ENCODE measurements at regions not wholly inside any gene's neighbourhood (a gene's known extent, or its start where the extent isn't known, plus 50 kb on each side); places are given as distances from the start of the nearest gene placed in this dataset.

- DNase-seq = no peak
- no peak for ATAC-seq (ENCODE audit: low read depth in 2 of 2)
- H3K36me3 Mint-ChIP-seq = no peaks in the 10 kb centered on the region
- no peak overlapping the region for H3K4me3 Mint-ChIP-seq
- H3K27ac Mint-ChIP-seq = no peak overlapping the region
- H3K9me3 Mint-ChIP-seq = peaks cover 0 to 3% (median 0%) of the 10 kb centered on the region in 7 donors
- H3K27me3 Mint-ChIP-seq = no peaks in the 10 kb centered on the region
- peaks cover 0 to 4% (median 0%) of the 10 kb centered on the region in 3 donors for H3K4me1 Mint-ChIP-seq
Observed at GRCh38 chrX:6813836-6814370, 279.0 kb upstream of the VCX3A start.

GRCh38 chrX:6812087-6812486, 277.2 kb upstream of the VCX3A start:
- no peak overlapping the region for H3K27ac Mint-ChIP-seq
- H3K36me3 Mint-ChIP-seq = no peaks in the 10 kb centered on the region
- ATAC-seq (ENCODE audit: low read depth in 2 of 2) (no peak), DNase-seq (no peak)
- H3K9me3 Mint-ChIP-seq = peaks cover 0 to 3% (median under 1%) of the 10 kb centered on the region in 7 donors
- no peaks in the 10 kb centered on the region for H3K27me3 Mint-ChIP-seq
- H3K4me1 Mint-ChIP-seq = peaks cover 0 to 4% (median 0%) of the 10 kb centered on the region in 3 donors
- H3K4me3 Mint-ChIP-seq = no peak overlapping the region

GRCh38 chrX:6810776-6811175, 275.9 kb upstream of the VCX3A start:
- Mint-ChIP-seq H3K27ac (no peak overlapping the region), H3K4me3 (no peak overlapping the region), H3K36me3 (no peaks in the 10 kb centered on the region), H3K27me3 (peaks cover 0 to 5% (median 0%) of the 10 kb centered on the region in 3 donors), H3K4me1 (peaks cover 0 to 4% (median 0%) of the 10 kb centered on the region in 3 donors), H3K9me3 (peaks cover 0 to 3% (median 1%) of the 10 kb centered on the region in 7 donors)
- no peak for ATAC-seq (ENCODE audit: low read depth in 2 of 2)
- no peak for DNase-seq

- no peak for ATAC-seq (ENCODE audit: low read depth in 2 of 2)
- Mint-ChIP-seq H3K9me3 (peaks cover 0 to 3% (median 0%) of the 10 kb centered on the region in 7 donors), H3K4me1 (no peaks in the 10 kb centered on the region), H3K4me3 (no peak overlapping the region), H3K27ac (no peak overlapping the region), H3K36me3 (no peaks in the 10 kb centered on the region), H3K27me3 (peaks cover 0 to 5% (median 0%) of the 10 kb centered on the region in 3 donors)
- DNase-seq = no peak
Observed at GRCh38 chrX:6803607-6804006, 268.7 kb upstream of the VCX3A start.

- peak overlapping the region in 1 of 6 donors; percentile 15 for H3K27ac Mint-ChIP-seq
- ATAC-seq (ENCODE audit: low read depth in 2 of 2) (no peak), DNase-seq (no peak)
- H3K36me3 Mint-ChIP-seq = no peaks in the 10 kb centered on the region
- no peaks in the 10 kb centered on the region for H3K27me3 Mint-ChIP-seq
- H3K4me1 Mint-ChIP-seq = no peaks in the 10 kb centered on the region
- H3K4me3 Mint-ChIP-seq = no peak overlapping the region
- H3K9me3 Mint-ChIP-seq = peaks cover 0 to 6% (median 0%) of the 10 kb centered on the region in 7 donors
Observed at GRCh38 chrX:6793000-6793399, 258.1 kb upstream of the VCX3A start.

GRCh38 chrX:6783912-6784311, 249.0 kb upstream of the VCX3A start:
- peaks cover 0 to 8% (median 0%) of the 10 kb centered on the region in 3 donors for H3K27me3 Mint-ChIP-seq
- no peak for DNase-seq
- ATAC-seq (ENCODE audit: low read depth in 2 of 2) = no peak
- no peak overlapping the region for H3K27ac Mint-ChIP-seq
- no peak overlapping the region for H3K4me3 Mint-ChIP-seq
- H3K9me3 Mint-ChIP-seq = no peaks in the 10 kb centered on the region
- no peaks in the 10 kb centered on the region for H3K36me3 Mint-ChIP-seq
- no peaks in the 10 kb centered on the region for H3K4me1 Mint-ChIP-seq

- DNase-seq (no peak), ATAC-seq (ENCODE audit: low read depth in 2 of 2) (no peak)
- no peaks in the 10 kb centered on the region for H3K36me3 Mint-ChIP-seq
- peaks cover 0 to 2% (median under 1%) of the 10 kb centered on the region in 3 donors for H3K4me1 Mint-ChIP-seq
- H3K27ac Mint-ChIP-seq = no peak overlapping the region
- peaks cover 0 to 18% (median 8%) of the 10 kb centered on the region in 3 donors for H3K27me3 Mint-ChIP-seq
- no peak overlapping the region for H3K4me3 Mint-ChIP-seq
- peaks cover 0 to 3% (median 0%) of the 10 kb centered on the region in 7 donors for H3K9me3 Mint-ChIP-seq
Observed at GRCh38 chrX:6782831-6783230, 247.9 kb upstream of the VCX3A start.

- peak overlapping the region in 1 of 6 donors; percentile 2 for H3K27ac Mint-ChIP-seq
- peaks cover 0 to 6% (median 0%) of the 10 kb centered on the region in 7 donors for H3K9me3 Mint-ChIP-seq
- ATAC-seq (ENCODE audit: low read depth in 2 of 2) (no peak), DNase-seq (no peak)
- peaks cover 0 to 10% (median 8%) of the 10 kb centered on the region in 3 donors for H3K27me3 Mint-ChIP-seq
- H3K4me3 Mint-ChIP-seq = no peak overlapping the region
- no peaks in the 10 kb centered on the region for H3K36me3 Mint-ChIP-seq
- peaks cover 0 to 5% (median 2%) of the 10 kb centered on the region in 3 donors for H3K4me1 Mint-ChIP-seq
Observed at GRCh38 chrX:6778544-6779503, 243.9 kb upstream of the VCX3A start.

- Mint-ChIP-seq H3K9me3 (peaks cover 0 to 8% (median 0%) of the 10 kb centered on the region in 7 donors), H3K36me3 (no peaks in the 10 kb centered on the region), H3K4me1 (peaks cover 0 to 5% (median 2%) of the 10 kb centered on the region in 3 donors), H3K4me3 (no peak overlapping the region), H3K27me3 (peaks cover 0 to 10% (median 8%) of the 10 kb centered on the region in 3 donors), H3K27ac (no peak overlapping the region)
- DNase-seq (no peak), ATAC-seq (ENCODE audit: low read depth in 2 of 2) (no peak)
Observed at GRCh38 chrX:6777238-6778002, 242.5 kb upstream of the VCX3A start.

GRCh38 chrX:6770936-6771335, 236.0 kb upstream of the VCX3A start:
- Mint-ChIP-seq H3K27ac (no peak overlapping the region), H3K9me3 (peaks cover 0 to 11% (median 2%) of the 10 kb centered on the region in 7 donors), H3K36me3 (peaks cover 0 to 5% of the 10 kb centered on the region in 2 donors), H3K4me3 (no peak overlapping the region), H3K27me3 (no peaks in the 10 kb centered on the region), H3K4me1 (no peaks in the 10 kb centered on the region)
- DNase-seq = no peak
- ATAC-seq (ENCODE audit: low read depth in 2 of 2) = no peak

- H3K4me1 Mint-ChIP-seq = no peaks in the 10 kb centered on the region
- DNase-seq = no peak
- no peak for ATAC-seq (ENCODE audit: low read depth in 2 of 2)
- peaks cover 0 to 5% of the 10 kb centered on the region in 2 donors for H3K36me3 Mint-ChIP-seq
- H3K9me3 Mint-ChIP-seq = peaks cover 0 to 12% (median 3%) of the 10 kb centered on the region in 7 donors
- H3K27ac Mint-ChIP-seq = no peak overlapping the region
- no peaks in the 10 kb centered on the region for H3K27me3 Mint-ChIP-seq
- no peak overlapping the region for H3K4me3 Mint-ChIP-seq
Observed at GRCh38 chrX:6768881-6769280, 234.0 kb upstream of the VCX3A start.

- ATAC-seq (ENCODE audit: low read depth in 2 of 2) = no peak
- no peak for DNase-seq
- H3K4me3 Mint-ChIP-seq = no peak overlapping the region
- no peak overlapping the region for H3K27ac Mint-ChIP-seq
- peaks cover 0 to 2% of the 10 kb centered on the region in 2 donors for H3K36me3 Mint-ChIP-seq
- peaks cover 0 to 9% (median 1%) of the 10 kb centered on the region in 7 donors for H3K9me3 Mint-ChIP-seq
- no peaks in the 10 kb centered on the region for H3K27me3 Mint-ChIP-seq
- no peaks in the 10 kb centered on the region for H3K4me1 Mint-ChIP-seq
Observed at GRCh38 chrX:6761251-6761650, 226.3 kb upstream of the VCX3A start.

GRCh38 chrX:6759655-6760375, 224.9 kb upstream of the VCX3A start:
- Mint-ChIP-seq H3K4me1 (no peaks in the 10 kb centered on the region), H3K4me3 (no peak overlapping the region), H3K27ac (no peak overlapping the region), H3K36me3 (no peaks in the 10 kb centered on the region), H3K27me3 (no peaks in the 10 kb centered on the region), H3K9me3 (peaks cover 0 to 5% (median 0%) of the 10 kb centered on the region in 7 donors)
- ATAC-seq (ENCODE audit: low read depth in 2 of 2) = no peak
- DNase-seq = no peak

Measured in naive B cell (primary cell).